Tibial nerve (tissue), 4 donors: ENCODE measurements at regions not wholly inside any gene's neighbourhood (a gene's known extent, or its start where the extent isn't known, plus 50 kb on each side); places are given as distances from the start of the nearest gene placed in this dataset.

Experiments used
- CTCF ChIP-seq, 5 experiments: fragments of 200-600 bp in 3 of 5; fragments of 450-650 bp in 2 of 5; sonication (generic) in 3 of 5; IDR thresholded peaks; one replicate each; pipeline ENCODE4 v1.5.1; 2016 to 2019; ENCODE audit warnings: antibody characterized with exemption in 5 of 5, mild to moderate bottlenecking in 3 of 5, moderate library complexity in 2 of 5
- EP300 ChIP-seq, 2 donors: sonication (generic); formaldehyde crosslinking; IDR thresholded peaks; one replicate each; pipeline ENCODE4 v1.6.1; 2017; ENCODE audit warnings: antibody characterized with exemption in 2 of 2, mild to moderate bottlenecking in 1 of 2
- POLR2A ChIP-seq, 2 donors: fragments of 450-650 bp; IDR thresholded peaks; one replicate each; pipeline ENCODE4 v1.6.1; 2017; ENCODE audit warnings: antibody characterized with exemption in 2 of 2, mild to moderate bottlenecking in 2 of 2, moderate library complexity in 2 of 2

- TF ChIP-seq CTCF (IDR thresholded peaks at IDR 0.05) = no peak
- no peak for TF ChIP-seq POLR2A (IDR thresholded peaks at IDR 0.05)
- TF ChIP-seq EP300 (IDR thresholded peaks at IDR 0.05) = no peak
Measured at GRCh38 chr15:62457100-62457499, 292.0 kb upstream of the C2CD4B start.
